Hematopoietic multipotent progenitor cell treated with erythropoietin and hydrocortisone succinate and interleukin-3 and kit ligand, for 4 days (in vitro differentiated cells): ENCODE measurements at regions not wholly inside any gene's neighbourhood (a gene's known extent, or its start where the extent isn't known, plus 50 kb on each side); places are given as distances from the start of the nearest gene placed in this dataset.
"Not testable (repeated sequence)": the region's sequence is repeated elsewhere in the genome, so short reads cannot be mapped to it uniquely, and the experiment has no call there.

Experiments used
- DNase-seq: peaks from one replicate; pipeline ENCODE4 v3.0.0-alpha.2; 2015

DNA sequence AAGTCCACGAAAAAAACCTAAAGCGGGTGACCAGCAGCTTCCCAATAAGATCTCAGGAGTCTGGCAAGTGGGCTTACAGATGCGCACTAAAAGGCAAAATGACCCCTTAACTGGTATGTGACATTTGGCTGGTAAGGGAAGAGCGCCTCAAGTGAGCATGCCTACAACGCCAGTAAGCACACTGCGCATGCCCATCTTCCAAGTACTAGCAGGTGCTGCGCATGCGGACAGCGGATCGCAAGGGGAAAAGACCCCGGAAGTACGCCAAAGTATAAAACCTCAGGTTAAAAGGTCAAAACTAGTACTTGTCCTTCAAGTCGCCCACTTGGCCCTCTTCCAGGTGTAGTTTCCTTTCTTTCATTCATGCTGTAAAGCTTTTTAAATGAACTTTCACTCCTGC, 518.5 kb upstream of the MDGA2 start:
- no peak for DNase-seq

DNA sequence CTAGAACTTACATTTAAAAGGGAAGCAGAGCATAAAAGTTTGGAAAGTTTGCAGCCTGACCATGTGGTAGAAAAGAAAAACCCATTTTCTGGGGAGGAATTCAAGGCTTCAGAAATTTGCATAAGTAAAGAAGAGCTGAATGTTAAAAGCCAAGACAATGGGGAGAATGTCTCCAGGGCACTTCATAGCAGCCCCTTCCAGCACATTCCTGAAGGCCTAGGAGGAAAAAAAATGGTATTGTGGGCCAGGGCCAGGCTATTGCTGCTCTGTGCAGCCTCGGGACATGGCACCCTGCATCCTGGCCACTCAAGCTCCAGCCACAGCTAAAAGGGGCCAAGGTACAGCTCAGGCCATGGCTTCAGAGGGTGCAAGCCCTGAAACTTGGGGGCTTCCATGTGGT, 474.2 kb upstream of the MDGA2 start:
- not testable (repeated sequence) for DNase-seq

DNA sequence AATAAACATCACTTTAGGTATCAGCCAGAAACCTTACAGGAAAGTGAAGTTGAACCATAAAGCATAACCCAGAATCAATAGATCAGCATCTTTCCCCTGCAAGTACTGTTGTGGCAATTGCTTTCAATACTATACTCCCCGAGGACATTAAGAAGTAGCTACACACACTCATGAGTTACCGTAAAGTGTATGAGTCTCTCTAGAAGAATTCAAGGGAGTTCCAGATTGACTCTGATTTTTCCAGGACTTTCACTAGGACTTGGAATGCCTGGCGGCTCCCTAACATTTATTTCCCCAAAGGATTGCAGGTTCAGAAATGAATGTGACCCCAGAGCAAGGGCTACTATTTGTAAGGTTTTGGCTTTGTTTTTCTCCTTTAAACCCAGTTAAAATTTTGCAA, 465.4 kb upstream of the MDGA2 start:
- no peak for DNase-seq

DNA sequence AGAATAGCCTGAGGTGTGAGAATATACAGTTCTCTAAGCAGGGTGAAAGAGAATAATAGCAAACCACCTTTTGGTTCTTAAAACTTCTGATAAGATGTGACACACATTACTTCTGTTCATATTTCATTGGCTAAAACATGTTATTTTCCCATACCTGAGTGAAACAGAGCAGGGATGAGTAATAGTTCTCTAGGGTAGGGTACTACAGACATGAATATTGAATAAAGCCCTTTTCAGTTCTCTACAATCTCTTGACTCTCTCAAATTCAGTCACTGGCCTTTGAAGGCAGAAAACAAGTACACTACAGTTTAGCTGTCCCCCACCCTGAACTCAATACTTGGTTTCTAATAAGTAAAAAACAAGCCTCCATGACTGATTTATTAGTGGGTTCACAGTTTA, 454.1 kb upstream of the MDGA2 start:
- DNase-seq, result no peak

DNA sequence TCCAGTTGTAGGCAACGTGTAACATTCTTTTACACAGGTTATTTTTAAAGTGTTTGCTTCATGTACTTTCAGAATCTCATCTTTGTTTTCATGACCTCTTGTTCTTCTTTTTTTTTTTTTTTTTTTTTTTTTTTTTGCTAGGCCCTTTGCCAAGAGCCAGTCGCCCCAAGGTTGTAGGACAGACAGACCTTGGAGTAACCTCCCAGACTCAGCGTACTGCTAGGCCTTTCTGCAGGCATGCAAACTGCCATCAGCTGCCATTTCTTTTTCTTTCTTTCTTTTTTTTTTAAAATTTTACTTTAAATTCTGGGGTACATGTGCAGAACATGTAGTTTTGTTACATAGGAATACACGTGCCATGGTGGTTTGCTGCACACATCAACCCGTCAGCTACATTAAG, 452.3 kb upstream of the MDGA2 start:
- no peak for DNase-seq

DNA sequence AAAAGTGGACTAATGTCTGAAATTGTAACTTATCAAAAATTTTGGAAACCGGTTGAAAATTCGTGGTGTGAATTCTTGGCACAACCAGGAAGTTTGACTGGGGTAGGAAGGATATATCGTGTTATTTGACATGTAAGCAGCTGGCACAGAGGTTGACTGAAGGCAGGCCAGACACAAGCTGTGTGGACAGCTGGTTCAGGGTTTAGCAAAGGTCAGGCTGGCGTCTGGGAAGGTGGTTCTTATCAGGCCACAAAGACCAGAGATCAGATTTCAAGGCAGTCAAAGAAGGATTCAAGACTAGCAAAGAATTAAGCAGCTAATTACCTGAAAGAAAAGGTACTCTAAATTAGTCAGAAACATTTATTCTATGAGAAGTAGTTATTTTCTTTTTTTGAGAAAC, 450.2 kb upstream of the MDGA2 start:
- DNase-seq, result no peak

DNA sequence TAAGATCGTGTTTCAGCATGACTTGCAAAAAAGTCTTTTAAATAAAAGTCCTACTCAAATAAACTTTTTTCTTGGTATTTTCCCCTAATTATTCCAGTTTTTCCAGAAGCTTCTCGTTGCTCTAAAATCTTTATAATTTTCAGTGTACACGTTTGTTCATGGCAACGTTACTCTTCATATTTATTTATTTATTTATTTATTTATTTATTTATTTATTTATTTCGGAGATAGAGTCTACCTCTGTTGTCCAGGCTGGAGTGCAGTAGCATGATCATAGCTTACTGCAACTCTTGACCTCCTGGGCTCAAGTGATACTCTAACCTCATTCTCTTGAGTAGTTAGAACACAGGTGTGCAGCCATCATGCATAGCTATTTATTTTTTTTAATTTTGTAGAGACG, 438.3 kb upstream of the MDGA2 start:
- no peak for DNase-seq

DNA sequence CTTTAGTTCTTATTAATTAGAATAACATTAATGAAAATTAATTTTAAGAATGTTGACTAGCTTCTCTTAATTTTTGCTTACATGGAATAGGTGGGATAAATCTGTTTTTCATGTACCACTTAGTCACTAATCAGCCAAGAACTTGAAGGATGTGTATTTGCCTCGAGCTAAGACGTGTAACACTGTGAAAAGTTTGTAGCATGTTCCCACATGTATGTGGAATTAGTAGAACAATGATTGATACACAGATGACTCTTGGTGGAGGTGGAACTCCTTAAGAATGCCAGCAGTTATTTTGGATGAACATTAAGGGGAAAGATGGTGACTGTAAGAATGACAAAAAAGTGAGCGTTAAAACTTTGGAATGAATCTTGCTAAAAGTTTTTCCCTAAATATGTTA, 435.7 kb upstream of the MDGA2 start:
- no peak for DNase-seq

DNA sequence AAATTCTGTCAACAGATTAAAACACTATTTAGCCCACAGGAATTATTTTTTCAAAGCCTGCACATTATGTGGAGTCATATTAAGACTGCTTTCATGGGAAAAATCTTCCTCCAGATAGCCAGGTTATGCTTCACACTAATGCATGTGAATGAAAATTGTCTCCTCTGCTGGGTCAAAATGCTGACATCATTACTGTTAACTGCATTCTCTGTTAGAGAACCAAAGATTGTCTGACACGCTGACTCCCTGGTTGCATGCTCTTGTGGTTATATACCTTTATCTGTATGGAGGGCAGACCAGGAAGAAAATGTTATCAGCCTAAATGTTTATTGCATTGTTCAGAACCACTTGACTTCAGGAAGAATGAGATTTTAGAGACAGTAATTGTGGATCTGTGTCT, 432.2 kb upstream of the MDGA2 start:
- no peak for DNase-seq

DNA sequence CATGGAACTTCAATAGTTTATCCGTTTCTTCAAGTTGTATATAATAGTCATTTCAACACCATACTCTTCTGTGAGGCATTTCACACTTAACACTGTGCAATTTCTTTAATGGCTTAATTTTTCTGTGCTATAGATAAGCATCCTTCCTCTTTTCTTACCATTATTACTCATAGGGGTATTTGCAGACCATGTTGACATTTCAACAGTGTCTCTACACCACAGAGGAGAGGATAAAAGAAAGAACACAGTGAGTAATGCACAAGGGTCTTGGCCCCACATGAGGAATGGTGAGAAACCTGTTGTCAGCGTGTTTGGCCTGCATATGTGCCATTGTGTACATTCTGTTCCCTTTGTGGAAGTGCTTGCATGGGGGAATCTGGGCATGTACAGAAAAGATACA, 421.5 kb upstream of the MDGA2 start:
- no peak for DNase-seq

DNA sequence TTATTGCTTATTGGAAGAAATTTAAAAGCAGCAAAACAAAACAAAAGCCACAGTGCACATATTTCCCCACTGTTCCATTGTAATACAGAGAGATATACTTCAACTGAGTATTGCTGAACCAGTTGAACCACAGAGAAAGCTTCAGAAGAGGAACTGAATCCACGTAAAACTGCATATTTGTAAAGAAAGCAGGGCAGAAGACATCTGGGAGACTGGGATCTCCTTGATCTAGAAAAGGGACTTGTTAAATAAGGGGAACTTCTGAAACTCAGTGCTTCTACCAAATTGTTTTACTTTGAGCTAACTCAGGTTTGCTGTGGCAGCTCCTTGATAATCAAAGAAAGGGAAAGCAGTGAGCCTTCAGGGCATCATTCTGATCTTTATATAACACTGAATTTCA, 411.1 kb upstream of the MDGA2 start:
- DNase-seq, result no peak

DNA sequence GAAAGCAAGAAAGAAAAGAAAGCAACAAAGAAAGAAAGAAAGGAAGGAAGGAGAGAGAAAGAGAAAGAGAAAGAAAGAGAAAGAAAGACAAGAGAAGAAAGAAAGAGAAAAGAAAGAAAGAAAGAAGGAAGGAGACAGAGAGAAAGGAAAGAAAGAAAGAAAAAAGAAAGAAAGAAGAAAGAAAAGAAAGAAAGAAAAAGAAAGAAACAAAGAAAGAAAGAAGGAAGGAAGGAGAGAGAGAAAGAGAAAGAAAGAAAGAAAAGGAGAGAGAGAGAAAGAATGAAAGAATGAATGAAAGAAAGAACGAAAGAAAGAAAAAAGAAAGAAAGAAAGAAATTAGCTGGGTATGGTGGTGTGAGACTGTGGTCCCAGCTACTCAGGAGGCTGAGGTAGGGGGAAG, 400.1 kb upstream of the MDGA2 start:
- DNase-seq, result no peak

DNA sequence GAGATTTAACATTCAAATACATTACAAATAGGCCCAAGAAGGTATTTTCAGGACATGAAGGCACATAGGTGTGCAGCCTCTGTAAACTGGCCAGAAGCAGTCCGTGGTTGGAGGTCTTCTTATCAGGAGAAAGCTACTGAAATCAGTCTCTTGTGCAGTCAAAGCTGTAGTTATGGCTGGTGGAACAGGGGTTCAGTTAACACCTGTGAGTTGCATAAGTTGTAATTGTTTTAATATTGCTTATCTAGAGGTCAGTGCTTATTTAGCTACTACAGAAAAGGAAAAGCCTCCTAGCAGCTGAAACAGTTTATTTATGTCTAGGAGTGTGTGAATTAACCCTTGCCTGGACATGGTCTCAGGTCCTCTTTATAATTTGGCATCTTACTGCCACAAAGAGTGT, 377.6 kb upstream of the MDGA2 start:
- no peak for DNase-seq

DNA sequence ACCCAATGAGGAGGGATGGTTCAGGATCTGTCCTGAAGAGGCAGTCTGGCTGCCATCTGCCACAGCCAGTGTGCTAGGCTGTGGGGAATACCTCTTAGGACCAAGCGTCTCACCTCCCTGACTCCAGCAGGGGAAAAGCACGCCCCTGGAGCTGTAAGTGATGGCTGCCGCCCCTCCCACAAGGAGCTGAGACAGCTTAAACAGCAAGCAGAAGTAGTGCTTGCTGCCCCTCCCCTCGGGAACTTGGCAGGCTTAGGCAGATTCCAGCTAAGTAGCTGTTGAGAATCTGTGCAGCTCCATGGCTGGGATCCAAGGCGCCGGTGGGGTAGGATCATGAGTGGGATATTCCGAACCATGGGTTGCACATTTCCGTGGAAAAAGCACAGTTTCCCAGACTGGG, 360.4 kb upstream of the MDGA2 start:
- no peak for DNase-seq

DNA sequence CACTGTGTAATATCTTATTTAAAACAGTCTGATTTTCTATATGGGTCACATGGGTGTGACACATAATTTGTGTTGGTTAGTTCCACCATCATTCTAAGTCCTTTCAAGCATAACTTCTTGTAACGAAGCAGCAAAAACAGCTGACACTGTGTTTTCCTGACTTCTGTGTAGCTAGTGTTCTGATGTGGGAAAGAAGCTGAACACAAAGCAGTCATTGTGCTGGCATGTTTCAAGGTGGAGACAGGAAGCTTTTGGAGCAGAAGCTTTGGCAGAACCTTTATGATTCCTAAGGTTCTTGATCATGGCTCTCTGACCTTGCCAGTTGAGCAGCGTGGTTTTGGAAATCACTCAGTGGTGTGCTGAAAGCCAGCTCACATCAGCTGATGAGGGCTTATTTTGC, 351.7 kb upstream of the MDGA2 start:
- no peak for DNase-seq

DNA sequence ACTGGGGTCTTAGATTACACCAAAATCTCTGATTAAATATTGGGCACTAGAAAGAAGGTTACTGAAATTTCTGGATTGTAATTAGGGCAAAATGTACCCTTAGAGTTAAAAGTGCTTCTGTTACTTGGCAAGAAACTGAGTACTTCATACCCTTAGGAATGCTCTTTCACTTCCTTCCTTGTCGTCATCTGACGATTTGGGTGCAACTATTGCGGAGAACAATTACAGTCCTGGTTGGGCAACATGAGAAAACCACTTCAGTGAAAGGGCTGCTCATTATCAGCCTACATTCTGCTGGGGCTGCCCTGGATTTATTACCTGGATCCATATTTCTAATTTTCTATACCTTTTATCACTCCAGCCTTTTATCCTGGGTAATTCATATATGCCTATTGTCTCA, 348.5 kb upstream of the MDGA2 start:
- no peak for DNase-seq

DNA sequence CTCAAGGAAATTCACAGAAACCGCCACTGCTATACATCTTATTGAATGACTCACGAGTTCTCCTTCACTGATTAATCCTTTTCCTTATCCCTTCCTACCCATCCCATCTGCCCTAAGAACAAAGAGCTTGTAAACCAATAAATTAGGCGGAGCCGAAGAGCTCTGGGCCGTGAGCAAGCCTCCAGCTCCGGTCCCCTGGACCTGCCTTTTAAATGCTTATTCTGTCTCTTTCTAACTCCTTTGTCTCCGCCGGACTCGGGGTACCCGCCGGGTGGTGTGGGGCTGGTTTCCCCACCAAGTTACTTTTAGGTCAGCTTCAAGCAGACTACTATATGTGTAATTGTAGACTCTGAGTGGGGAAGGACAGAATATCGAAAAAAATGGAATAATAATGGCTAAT, 336.1 kb upstream of the MDGA2 start:
- not testable (repeated sequence) for DNase-seq

DNA sequence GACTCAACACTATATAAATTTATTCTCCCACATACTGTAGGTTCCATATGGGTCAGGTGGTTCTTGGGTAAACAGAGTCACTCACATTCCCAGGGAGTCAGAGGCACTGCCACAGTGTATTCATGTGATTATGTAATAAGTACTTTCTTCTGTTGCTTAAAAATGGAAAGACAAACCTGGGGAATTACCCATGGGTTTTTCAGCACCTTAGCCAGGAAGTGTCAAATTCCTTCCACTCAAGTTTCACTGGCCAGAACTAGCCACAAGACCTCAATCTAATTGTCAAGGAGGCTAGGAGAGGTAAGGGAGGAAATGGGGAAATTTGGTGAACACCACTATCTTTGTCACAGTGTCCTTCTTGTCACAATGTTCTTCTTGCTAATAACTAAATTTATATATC, 333.2 kb upstream of the MDGA2 start:
- no peak for DNase-seq

DNA sequence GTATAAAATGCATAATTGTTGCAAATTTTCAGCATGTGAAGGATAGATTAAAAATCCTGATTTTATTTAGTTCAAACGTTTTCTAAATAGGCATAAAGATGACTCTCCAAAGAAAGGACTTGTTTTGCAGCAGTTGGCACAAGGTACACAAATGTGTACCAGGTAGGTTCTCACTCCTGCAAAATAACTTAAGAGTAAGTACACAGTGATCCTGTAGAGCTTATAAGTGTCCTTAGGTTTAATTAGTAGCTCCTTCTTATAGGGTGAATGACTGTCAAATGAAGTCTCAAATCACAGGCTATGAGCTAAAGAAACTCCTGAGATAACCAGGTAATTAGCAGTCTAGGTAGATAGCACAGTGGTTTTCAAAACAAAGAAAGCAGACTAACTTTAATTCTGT, 330.6 kb upstream of the MDGA2 start:
- DNase-seq, result no peak

DNA sequence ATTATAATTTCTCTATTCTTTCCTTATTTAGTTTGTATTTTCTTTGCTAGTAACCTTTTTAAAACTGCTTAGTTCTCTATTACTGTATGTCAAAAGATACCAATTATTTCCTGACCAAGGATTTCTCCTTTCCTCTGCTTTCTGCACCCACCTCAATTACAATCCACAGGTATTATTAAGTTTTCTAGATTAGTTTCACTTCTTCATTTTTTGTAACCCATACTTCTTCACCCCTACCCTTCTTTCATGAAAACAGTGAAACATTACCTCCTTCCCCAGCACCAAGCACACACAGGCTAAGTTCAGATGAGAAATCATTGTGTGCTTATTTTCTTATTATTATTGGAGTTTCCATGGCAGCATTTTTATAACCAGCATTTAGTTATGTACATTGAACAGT, 318.5 kb upstream of the MDGA2 start:
- DNase-seq, result no peak

DNA sequence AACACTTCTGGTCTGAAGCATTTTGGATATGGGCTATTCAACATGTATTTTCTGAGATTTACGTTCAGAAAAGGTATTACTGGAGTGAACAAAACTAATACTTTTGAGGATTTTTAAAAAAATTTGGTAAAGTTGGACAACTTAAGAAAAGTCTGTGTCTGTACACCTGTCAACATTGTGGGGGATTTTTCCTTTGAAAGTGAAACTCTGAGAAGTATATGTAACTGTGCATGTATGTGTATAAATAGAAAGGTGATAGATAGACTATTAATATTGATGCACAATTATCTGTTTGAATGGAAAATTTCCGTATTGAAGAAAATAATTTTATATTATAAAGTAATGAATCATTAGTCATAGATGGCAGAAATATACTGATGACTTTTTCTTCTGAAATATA, 312.8 kb upstream of the MDGA2 start:
- DNase-seq, result no peak

DNA sequence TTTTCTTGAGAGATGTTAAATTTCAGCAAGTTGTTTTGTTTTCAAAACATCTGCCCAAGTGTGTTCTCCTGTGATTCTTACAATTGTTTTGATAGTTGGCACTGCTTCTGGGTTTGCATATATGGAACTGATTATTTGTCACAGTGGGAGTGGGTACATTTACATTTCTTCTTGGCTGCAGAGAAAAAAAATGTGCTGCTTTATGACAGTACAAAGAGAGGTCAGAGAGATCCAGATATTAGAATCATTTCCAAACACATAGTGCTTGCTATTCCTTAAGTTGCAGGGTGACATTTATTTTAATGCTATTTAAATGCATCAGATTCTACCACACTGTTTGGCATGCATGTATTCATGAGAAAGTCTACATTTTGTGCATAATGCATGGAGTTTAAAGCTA, 303.5 kb upstream of the MDGA2 start:
- no peak for DNase-seq

DNA sequence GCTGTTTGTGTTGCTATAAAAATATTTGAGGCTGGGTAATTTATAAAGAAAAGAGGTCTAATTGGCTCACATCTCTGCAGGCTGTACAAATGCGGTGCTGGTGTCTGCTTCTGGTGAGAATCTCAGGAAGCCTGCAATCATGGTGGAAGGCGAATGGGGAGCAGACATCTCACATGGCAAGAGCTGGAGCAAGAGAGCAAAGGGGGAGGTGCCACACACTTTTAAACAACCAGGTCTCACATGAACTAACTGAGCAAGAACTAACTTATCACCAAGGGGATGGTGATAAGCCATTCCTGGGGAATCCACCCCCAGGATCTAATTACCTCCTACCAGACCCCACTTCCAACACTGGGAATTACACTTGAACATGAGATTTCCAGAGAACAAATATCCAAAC, 300.7 kb upstream of the MDGA2 start:
- DNase-seq, result no peak

DNA sequence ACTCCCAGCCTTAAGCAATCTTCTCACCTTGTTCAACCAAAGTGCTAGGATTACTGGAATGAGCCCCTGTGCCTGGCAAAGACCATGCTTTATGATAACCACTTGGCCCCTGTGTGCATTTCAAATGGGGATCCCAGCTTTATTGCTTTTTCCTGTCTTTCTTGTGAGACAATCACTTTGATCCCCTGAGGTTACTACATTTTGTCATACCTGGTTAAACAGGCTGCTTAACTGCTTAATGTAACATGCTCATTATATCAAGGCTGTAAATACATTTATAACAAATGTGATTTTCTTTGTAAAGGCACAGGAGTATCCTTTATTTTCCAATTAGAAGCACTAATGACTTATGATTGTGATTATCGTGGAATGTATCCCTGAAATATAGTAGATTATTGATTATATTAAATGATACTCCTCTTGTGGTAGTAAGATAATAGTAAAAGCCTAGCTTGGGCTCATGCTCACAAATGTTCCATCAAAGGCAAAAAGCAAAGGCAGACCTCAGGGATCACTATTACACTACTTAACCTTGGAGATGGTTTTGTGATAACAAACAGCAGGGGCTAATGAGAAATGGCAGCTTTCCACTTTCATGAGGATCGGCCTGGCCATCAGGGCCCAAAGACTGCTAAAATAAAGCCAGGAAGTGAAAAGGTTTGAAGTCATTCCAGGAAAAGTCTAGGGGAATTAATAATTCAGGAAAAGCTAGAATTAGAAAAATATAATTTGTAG, 290.8 kb upstream of the MDGA2 start:
- DNase-seq, result no peak

DNA sequence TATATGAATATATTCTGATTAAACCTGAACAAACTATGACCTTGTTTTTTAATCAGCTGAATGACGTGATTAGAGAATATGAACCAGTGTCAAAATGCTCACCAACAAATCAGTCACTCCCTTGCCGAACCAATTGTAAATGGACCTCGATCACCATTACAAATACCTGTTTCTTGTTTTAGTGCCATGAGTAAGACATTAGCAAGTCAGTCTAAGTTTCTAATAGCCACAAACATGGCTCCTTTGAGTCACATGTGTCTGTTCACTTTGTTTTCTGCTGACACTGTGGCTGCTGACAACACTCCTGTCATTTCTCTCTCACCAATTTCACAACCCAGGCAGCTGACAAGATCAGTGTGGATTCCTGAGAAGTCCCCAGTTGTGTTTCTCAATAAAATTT, 286.2 kb upstream of the MDGA2 start:
- no peak for DNase-seq

DNA sequence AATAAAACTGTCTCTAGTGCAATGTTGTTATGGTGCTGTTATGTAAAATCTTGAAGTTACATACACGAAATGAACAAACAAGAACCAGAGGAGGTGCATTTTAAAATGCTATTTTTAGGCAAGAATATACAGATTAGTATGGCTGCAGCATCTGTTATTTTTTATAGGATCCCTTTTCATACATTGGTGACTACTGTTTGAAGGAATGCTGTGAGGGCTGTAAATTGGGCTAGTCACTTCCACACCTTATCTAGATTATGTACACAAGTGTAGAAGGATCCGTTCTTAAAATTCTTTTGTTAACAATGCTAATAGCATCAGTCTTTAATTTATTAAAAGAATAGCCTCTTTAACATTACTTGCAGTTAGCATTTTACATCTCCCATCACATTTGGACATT, 284.3 kb upstream of the MDGA2 start:
- no peak for DNase-seq
